Smooth muscle cell (in vitro differentiated cells): ENCODE measurements at regions not wholly inside any gene's neighbourhood (a gene's known extent, or its start where the extent isn't known, plus 50 kb on each side); places are given as distances from the start of the nearest gene placed in this dataset.

Source experiments
- DNase-seq: peaks from one replicate; lab custom pipeline; 2025; ENCODE audit not compliant: unreplicated experiment; lab: John Stamatoyannopoulos, UW
- H2AFZ ChIP-seq: fragments of 200-600 bp; sonication (generic); 2 replicates; pipeline ENCODE4 v1.6.0; 2016; ENCODE audit warnings: antibody characterized with exemption, low read depth, mild to moderate bottlenecking
- H3F3A ChIP-seq: fragments of 200-600 bp; sonication (generic); 2 replicates; pipeline ENCODE4 v1.6.0; 2017; ENCODE audit warnings: antibody characterized with exemption, low read depth
- H3K27ac ChIP-seq: fragments of 200-600 bp; sonication (generic); 2 replicates; pipeline ENCODE4 v1.5.1; 2016; ENCODE audit warnings: low read depth, mild to moderate bottlenecking
- H3K27me3 ChIP-seq: fragments of 200-600 bp; sonication (generic); 2 replicates; pipeline ENCODE4 v1.6.1; 2016; ENCODE audit warnings: low read depth, mild to moderate bottlenecking
- H3K36me3 ChIP-seq: fragments of 200-600 bp; sonication (generic); 2 replicates; pipeline ENCODE4 v1.5.1; 2016; ENCODE audit warnings: low read depth
- H3K4me1 ChIP-seq: fragments of 200-600 bp; sonication (generic); 2 replicates; pipeline ENCODE4 v1.5.1; 2016; ENCODE audit warnings: low read depth
- H3K4me2 ChIP-seq: fragments of 200-600 bp; sonication (generic); 2 replicates; pipeline ENCODE4 v1.6.0; 2016; ENCODE audit warnings: mild to moderate bottlenecking
- H3K4me3 ChIP-seq: fragments of 200-600 bp; sonication (generic); 2 replicates; pipeline ENCODE4 v1.5.1; 2016; ENCODE audit warnings: mild to moderate bottlenecking
- H3K79me2 ChIP-seq: fragments of 200-600 bp; sonication (generic); 2 replicates; pipeline ENCODE4 v1.6.0; 2016; ENCODE audit warnings: low read depth, mild to moderate bottlenecking
- H3K9ac ChIP-seq: fragments of 200-600 bp; sonication (generic); 2 replicates; pipeline ENCODE4 v1.6.0; 2016; ENCODE audit warnings: low read depth
- H3K9me3 ChIP-seq: fragments of 200-600 bp; sonication (generic); replicated peaks from 2 replicates; pipeline ENCODE4 v1.5.1; 2016; ENCODE audit warnings: low read depth
- H4K20me1 ChIP-seq: fragments of 200-600 bp; sonication (generic); 2 replicates; pipeline ENCODE4 v1.6.0; 2016; ENCODE audit warnings: low read depth
- WGBS: methylation state at CpG from one replicate; pipeline ENCODE4 v1.1.7; 2016; ENCODE audit warnings: low lambda C conversion rate; 5-methylcytosine and 5-hydroxymethylcytosine counted together
- TF ChIP-seq, protein P1 (sequence below): fragments of 200-600 bp; sonication (generic); IDR thresholded peaks from 2 replicates; pipeline ENCODE4 v1.5.1; 2017; ENCODE audit warnings: borderline replicate concordance, mild to moderate bottlenecking, antibody characterized with exemption; ENCODE audit not compliant: insufficient read depth, poor library complexity, severe bottlenecking

DNA sequence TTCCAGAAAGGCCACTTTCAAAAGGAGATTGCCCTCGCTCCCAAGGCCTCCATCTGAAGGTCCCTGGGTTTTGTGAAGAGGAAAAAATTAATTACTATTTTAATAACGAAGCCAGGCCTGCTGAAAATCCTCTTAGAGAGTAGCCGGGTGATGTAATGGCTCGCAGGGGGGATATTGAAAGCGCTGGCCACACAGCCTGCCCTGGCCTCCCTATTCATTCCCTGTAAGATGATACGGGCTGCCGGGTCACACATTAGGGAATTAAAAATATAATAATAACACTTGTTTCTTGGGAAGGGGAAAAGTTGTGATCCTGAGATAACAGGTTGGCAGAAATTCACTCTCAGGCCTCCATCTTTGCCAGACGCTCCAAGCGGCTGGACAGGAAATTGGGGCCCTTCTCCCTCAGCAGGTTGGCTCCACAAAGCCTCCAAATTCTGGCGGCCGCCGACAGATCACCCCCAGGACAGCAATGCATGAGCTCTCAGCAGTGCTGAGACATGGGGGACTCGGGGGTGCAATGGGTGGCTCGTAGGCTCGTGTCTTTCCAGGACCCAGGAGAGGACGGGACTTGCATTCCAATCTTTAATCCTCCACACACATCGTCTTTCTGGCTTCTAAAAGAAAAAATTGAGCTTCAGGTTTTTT is 299.9 kb upstream of the SALL3 start:
- H3K36me3 ChIP-seq, result no peaks in the 10 kb centered on the region
- DNase-seq, result no peak
- TF ChIP-seq, protein P1, sequence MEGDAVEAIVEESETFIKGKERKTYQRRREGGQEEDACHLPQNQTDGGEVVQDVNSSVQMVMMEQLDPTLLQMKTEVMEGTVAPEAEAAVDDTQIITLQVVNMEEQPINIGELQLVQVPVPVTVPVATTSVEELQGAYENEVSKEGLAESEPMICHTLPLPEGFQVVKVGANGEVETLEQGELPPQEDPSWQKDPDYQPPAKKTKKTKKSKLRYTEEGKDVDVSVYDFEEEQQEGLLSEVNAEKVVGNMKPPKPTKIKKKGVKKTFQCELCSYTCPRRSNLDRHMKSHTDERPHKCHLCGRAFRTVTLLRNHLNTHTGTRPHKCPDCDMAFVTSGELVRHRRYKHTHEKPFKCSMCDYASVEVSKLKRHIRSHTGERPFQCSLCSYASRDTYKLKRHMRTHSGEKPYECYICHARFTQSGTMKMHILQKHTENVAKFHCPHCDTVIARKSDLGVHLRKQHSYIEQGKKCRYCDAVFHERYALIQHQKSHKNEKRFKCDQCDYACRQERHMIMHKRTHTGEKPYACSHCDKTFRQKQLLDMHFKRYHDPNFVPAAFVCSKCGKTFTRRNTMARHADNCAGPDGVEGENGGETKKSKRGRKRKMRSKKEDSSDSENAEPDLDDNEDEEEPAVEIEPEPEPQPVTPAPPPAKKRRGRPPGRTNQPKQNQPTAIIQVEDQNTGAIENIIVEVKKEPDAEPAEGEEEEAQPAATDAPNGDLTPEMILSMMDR, result no peak
- no peaks in the 10 kb centered on the region for H3F3A ChIP-seq
- WGBS, result 88% methylated on average over 17 of the region's 17 CpGs
- H3K4me2 ChIP-seq, result no peak overlapping the region
- no peak overlapping the region for H3K9ac ChIP-seq
- no peaks in the 10 kb centered on the region for H3K9me3 ChIP-seq
- H3K4me1 ChIP-seq, result no peaks in the 10 kb centered on the region
- H3K27me3 ChIP-seq, result no peaks in the 10 kb centered on the region
- no peaks in the 10 kb centered on the region for H4K20me1 ChIP-seq
- no peak overlapping the region for H3K27ac ChIP-seq
- H3K79me2 ChIP-seq, result no peaks in the 10 kb centered on the region
- no peak overlapping the region for H2AFZ ChIP-seq
- no peak overlapping the region for H3K4me3 ChIP-seq

DNA sequence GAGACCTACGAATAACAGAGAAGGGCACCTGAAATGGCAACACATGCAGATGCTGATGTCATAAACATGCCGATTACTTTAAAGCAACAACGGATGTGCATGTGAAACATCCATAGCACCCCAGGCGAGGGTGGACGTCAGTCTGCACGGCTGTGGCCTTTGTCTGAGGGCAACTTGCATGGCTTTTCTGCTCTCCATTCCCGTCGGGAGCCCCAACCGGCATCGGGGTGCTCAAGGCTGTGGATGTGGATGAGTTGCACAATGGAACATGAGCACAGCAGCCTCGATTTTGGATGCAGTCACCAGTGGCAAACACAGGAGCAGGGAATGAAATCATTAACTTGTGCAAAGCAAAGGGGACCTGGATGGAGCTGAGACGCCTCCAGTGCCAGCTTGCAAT is 298.2 kb upstream of the SALL3 start:
- TF ChIP-seq, protein P1, result no peak
- Histone ChIP-seq H2AFZ (no peak overlapping the region), H3K9me3 (no peaks in the 10 kb centered on the region), H3K4me3 (no peak overlapping the region), H3K79me2 (no peaks in the 10 kb centered on the region), H3K4me2 (no peak overlapping the region), H3K36me3 (no peaks in the 10 kb centered on the region), H3K27me3 (no peaks in the 10 kb centered on the region), H3F3A (no peaks in the 10 kb centered on the region), H3K27ac (no peak overlapping the region), H3K4me1 (no peaks in the 10 kb centered on the region), H4K20me1 (no peaks in the 10 kb centered on the region), H3K9ac (no peak overlapping the region)
- no peak for DNase-seq
- 88% methylated on average over 12 of the region's 12 CpGs for WGBS

DNA sequence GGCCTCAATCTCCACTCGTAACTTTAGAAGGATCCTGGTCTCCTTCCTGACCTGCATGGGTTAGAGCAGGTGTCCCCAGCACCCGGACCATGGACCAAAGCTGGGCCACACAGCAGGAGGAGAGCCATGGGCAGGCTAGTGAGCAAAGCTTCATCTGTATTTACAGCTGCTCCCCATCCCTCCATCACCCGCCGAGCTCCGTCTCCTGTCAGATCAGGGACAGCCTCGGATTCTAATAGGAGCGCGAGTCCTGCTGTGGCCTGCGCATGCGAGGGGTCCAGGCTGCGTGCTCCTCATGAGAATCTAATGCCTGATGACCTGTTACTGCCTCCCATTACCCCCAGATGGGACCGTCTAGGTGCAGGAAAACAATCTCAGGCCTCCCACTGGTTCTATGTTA is 297.7 kb upstream of the SALL3 start:
- no peaks in the 10 kb centered on the region for H3F3A ChIP-seq
- no peaks in the 10 kb centered on the region for H3K27me3 ChIP-seq
- H3K79me2 ChIP-seq, result no peaks in the 10 kb centered on the region
- no peaks in the 10 kb centered on the region for H4K20me1 ChIP-seq
- WGBS, result 95% methylated on average over 12 of the region's 12 CpGs
- no peaks in the 10 kb centered on the region for H3K4me1 ChIP-seq
- H3K27ac ChIP-seq, result no peak overlapping the region
- TF ChIP-seq, protein P1, result no peak
- no peaks in the 10 kb centered on the region for H3K36me3 ChIP-seq
- H3K4me3 ChIP-seq, result no peak overlapping the region
- no peak overlapping the region for H3K9ac ChIP-seq
- no peaks in the 10 kb centered on the region for H3K9me3 ChIP-seq
- H3K4me2 ChIP-seq, result no peak overlapping the region
- no peak for DNase-seq
- no peak overlapping the region for H2AFZ ChIP-seq

DNA sequence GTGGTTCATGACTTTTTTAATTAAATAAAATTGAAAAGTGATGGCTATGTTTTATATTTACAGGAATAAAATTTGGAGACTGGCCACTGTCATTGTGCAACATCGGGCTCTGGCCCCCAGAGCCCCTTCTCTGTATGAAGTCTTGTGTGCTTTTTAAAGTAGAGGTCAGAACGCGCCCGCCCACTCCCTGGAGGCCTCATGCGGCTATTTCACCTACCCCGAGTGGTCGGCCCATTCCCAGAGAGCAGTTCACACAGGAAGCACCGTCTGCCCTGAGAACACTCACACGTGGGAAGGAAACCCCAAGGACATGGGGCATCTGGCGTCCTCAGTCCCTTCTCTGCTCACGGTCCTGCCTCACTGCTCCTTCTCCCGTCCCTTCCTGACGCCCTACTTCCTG is 296.9 kb upstream of the SALL3 start:
- no peaks in the 10 kb centered on the region for H3K27me3 ChIP-seq
- no peaks in the 10 kb centered on the region for H3K9me3 ChIP-seq
- H3K9ac ChIP-seq, result no peak overlapping the region
- 80% methylated on average over 13 of the region's 13 CpGs for WGBS
- TF ChIP-seq, protein P1, result no peak
- no peak overlapping the region for H3K27ac ChIP-seq
- no peaks in the 10 kb centered on the region for H3F3A ChIP-seq
- DNase-seq, result no peak
- H2AFZ ChIP-seq, result no peak overlapping the region
- no peak overlapping the region for H3K4me2 ChIP-seq
- H3K36me3 ChIP-seq, result no peaks in the 10 kb centered on the region
- H3K4me1 ChIP-seq, result no peaks in the 10 kb centered on the region
- H3K4me3 ChIP-seq, result no peak overlapping the region
- no peaks in the 10 kb centered on the region for H3K79me2 ChIP-seq
- no peaks in the 10 kb centered on the region for H4K20me1 ChIP-seq
